GM18858 (cell line): ENCODE measurements at regions not wholly inside any gene's neighbourhood (a gene's known extent, or its start where the extent isn't known, plus 50 kb on each side); places are given as distances from the start of the nearest gene placed in this dataset.
"Not testable (repeated sequence)": the region's sequence is repeated elsewhere in the genome, so short reads cannot be mapped to it uniquely, and the experiment has no call there.

Experiments
- ATAC-seq: cut with Tn5 transposase; IDR thresholded peaks from one replicate; pipeline ENCODE4 v1.9.1; 2021; ENCODE audit not compliant: unreplicated experiment

GRCh38 chrX:65451663-65452062 is 82.9 kb downstream of the LAS1L start:
- ATAC-seq = peak; percentile 88

GRCh38 chrX:65420154-65420553 is 114.4 kb downstream of the LAS1L start:
- no peak for ATAC-seq

GRCh38 chrX:65407662-65408061 is 126.9 kb downstream of the LAS1L start:
- not testable (repeated sequence) for ATAC-seq

- ATAC-seq = no peak
Measured at GRCh38 chrX:65407157-65407626, 127.4 kb downstream of the LAS1L start.

- ATAC-seq = no peak
Measured at GRCh38 chrX:65406532-65406931, 128.1 kb downstream of the LAS1L start.

- ATAC-seq = no peak
Measured at GRCh38 chrX:65392284-65392683, 142.3 kb downstream of the LAS1L start.

- ATAC-seq = not testable (repeated sequence)
Measured at GRCh38 chrX:65389120-65389519, 145.5 kb downstream of the LAS1L start.
